ENCODE measurements at regions not wholly inside any gene's neighbourhood (a gene's known extent, or its start where the extent isn't known, plus 50 kb on each side); places are given as distances from the start of the nearest gene placed in this dataset.
"Not testable (repeated sequence)": the region's sequence is repeated elsewhere in the genome, so short reads cannot be mapped to it uniquely, and the experiment has no call there.

GRCh38 chr2:224099861-224100643 lies 61.0 kb upstream of the SERPINE2 start:
- Mint-ChIP-seq H3K27ac (no peak overlapping the region), H3K27me3 (peaks cover 8% of the 10 kb centered on the region), H3K36me3 (ENCODE audit: low read depth) (no peaks in the 10 kb centered on the region), H3K9me3 (no peaks in the 10 kb centered on the region), H3K4me1 (ENCODE audit: low read depth) (no peaks in the 10 kb centered on the region), H3K4me3 (no peak overlapping the region)
- no peak for DNase-seq

- DNase-seq, result no peak
- H3K36me3 Mint-ChIP-seq (ENCODE audit: low read depth), result no peaks in the 10 kb centered on the region
- H3K4me3 Mint-ChIP-seq, result no peak overlapping the region
- H3K27ac Mint-ChIP-seq, result no peak overlapping the region
- no peaks in the 10 kb centered on the region for H3K9me3 Mint-ChIP-seq
- H3K27me3 Mint-ChIP-seq, result peaks cover 8% of the 10 kb centered on the region
- H3K4me1 Mint-ChIP-seq (ENCODE audit: low read depth), result no peaks in the 10 kb centered on the region
These were observed 59.6 kb upstream of the SERPINE2 start for GRCh38 chr2:224098481-224099230.

- no peaks in the 10 kb centered on the region for H3K4me1 Mint-ChIP-seq (ENCODE audit: low read depth)
- H3K9me3 Mint-ChIP-seq, result no peaks in the 10 kb centered on the region
- no peaks in the 10 kb centered on the region for H3K36me3 Mint-ChIP-seq (ENCODE audit: low read depth)
These were observed 55.3 kb upstream of the SERPINE2 start for GRCh38 chr2:224094413-224094812.

GRCh38 chr2:224091671-224092070 lies 52.6 kb upstream of the SERPINE2 start:
- H3K36me3 Mint-ChIP-seq (ENCODE audit: low read depth), result not testable (repeated sequence)

More at GRCh38 chr2:224094413-224094812, 55.3 kb upstream of the SERPINE2 start:
- Mint-ChIP-seq H3K27me3 (peaks cover 3% of the 10 kb centered on the region), H3K27ac (no peak overlapping the region), H3K4me3 (no peak overlapping the region)
- no peak for DNase-seq

GRCh38 chr2:224089606-224090005 lies 50.5 kb upstream of the SERPINE2 start:
- DNase-seq; H3K27me3 Mint-ChIP-seq; H3K4me1 Mint-ChIP-seq (ENCODE audit: low read depth); H3K4me3 Mint-ChIP-seq; H3K27ac Mint-ChIP-seq; H3K9me3 Mint-ChIP-seq; H3K36me3 Mint-ChIP-seq (ENCODE audit: low read depth): not testable (repeated sequence)

More at GRCh38 chr2:224091671-224092070, 52.6 kb upstream of the SERPINE2 start:
- not testable (repeated sequence) for H3K27ac Mint-ChIP-seq; H3K4me3 Mint-ChIP-seq; DNase-seq; H3K9me3 Mint-ChIP-seq; H3K27me3 Mint-ChIP-seq; H3K4me1 Mint-ChIP-seq (ENCODE audit: low read depth)
